MG63 (cell line): ENCODE measurements at regions not wholly inside any gene's neighbourhood (a gene's known extent, or its start where the extent isn't known, plus 50 kb on each side); places are given as distances from the start of the nearest gene placed in this dataset.
A peak's percentile ranks its signal among the peaks of the same experiment; 100 is the strongest.
"Not testable (repeated sequence)": the region's sequence is repeated elsewhere in the genome, so short reads cannot be mapped to it uniquely, and the experiment has no call there.

Experiments
- DNase-seq: peaks from one replicate; pipeline ENCODE4 v3.0.0-alpha.2; 2020
- H3K27me3 ChIP-seq: fragments of 250-450 bp; sonication (Bioruptor Pico); 2 replicates; pipeline ENCODE4 v1.5.1; 2020; ENCODE audit warnings: mild to moderate bottlenecking, moderate library complexity
- H3K36me3 ChIP-seq: fragments of 250-450 bp; sonication (Bioruptor Pico); 2 replicates; pipeline ENCODE4 v1.5.1; 2020; ENCODE audit warnings: mild to moderate bottlenecking, moderate library complexity
- H3K4me3 ChIP-seq: fragments of 250-450 bp; sonication (Bioruptor Pico); 2 replicates; pipeline ENCODE4 v1.5.1; 2020; ENCODE audit warnings: mild to moderate bottlenecking, moderate library complexity
- H3K9me3 ChIP-seq: fragments of 250-450 bp; sonication (Bioruptor Pico); 2 replicates; pipeline ENCODE4 v1.5.1; 2020; ENCODE audit warnings: mild to moderate bottlenecking, moderate library complexity

- Histone ChIP-seq H3K9me3 (no peaks in the 10 kb centered on the region), H3K36me3 (no peaks in the 10 kb centered on the region), H3K4me3 (no peak overlapping the region), H3K27me3 (no peaks in the 10 kb centered on the region)
- no peak for DNase-seq
Measured at GRCh38 chr4:33882246-33882990, 2361.9 kb downstream of the ARAP2 start.

- Histone ChIP-seq H3K9me3 (no peaks in the 10 kb centered on the region), H3K4me3 (no peak overlapping the region), H3K36me3 (no peaks in the 10 kb centered on the region), H3K27me3 (no peaks in the 10 kb centered on the region)
- DNase-seq = no peak
Measured at GRCh38 chr4:33883111-33883510, 2361.2 kb downstream of the ARAP2 start.

GRCh38 chr4:33886356-33886755, 2358.0 kb downstream of the ARAP2 start:
- Histone ChIP-seq H3K4me3 (no peak overlapping the region), H3K9me3 (no peaks in the 10 kb centered on the region), H3K27me3 (no peaks in the 10 kb centered on the region), H3K36me3 (no peaks in the 10 kb centered on the region)
- no peak for DNase-seq

GRCh38 chr4:33890841-33891240, 2353.5 kb downstream of the ARAP2 start:
- Histone ChIP-seq H3K36me3 (no peaks in the 10 kb centered on the region), H3K9me3 (no peaks in the 10 kb centered on the region), H3K4me3 (no peak overlapping the region), H3K27me3 (no peaks in the 10 kb centered on the region)
- no peak for DNase-seq

- Histone ChIP-seq H3K9me3 (no peaks in the 10 kb centered on the region), H3K27me3 (no peaks in the 10 kb centered on the region), H3K4me3 (no peak overlapping the region), H3K36me3 (no peaks in the 10 kb centered on the region)
- DNase-seq = no peak
Measured at GRCh38 chr4:33911959-33912358, 2332.4 kb downstream of the ARAP2 start.

GRCh38 chr4:33914386-33914785, 2329.9 kb downstream of the ARAP2 start:
- Histone ChIP-seq H3K27me3 (no peaks in the 10 kb centered on the region), H3K9me3 (no peaks in the 10 kb centered on the region), H3K4me3 (no peak overlapping the region), H3K36me3 (no peaks in the 10 kb centered on the region)
- DNase-seq = no peak

- Histone ChIP-seq H3K27me3 (no peaks in the 10 kb centered on the region), H3K9me3 (no peaks in the 10 kb centered on the region), H3K36me3 (no peaks in the 10 kb centered on the region), H3K4me3 (no peak overlapping the region)
- DNase-seq = no peak
Measured at GRCh38 chr4:33923469-33923868, 2320.8 kb downstream of the ARAP2 start.

- DNase-seq = peak; percentile 3
- H3K9me3 ChIP-seq = no peaks in the 10 kb centered on the region
- H3K4me3 ChIP-seq = no peak overlapping the region
- no peaks in the 10 kb centered on the region for H3K27me3 ChIP-seq
- H3K36me3 ChIP-seq = no peaks in the 10 kb centered on the region
Measured at GRCh38 chr4:33924239-33924638, 2320.1 kb downstream of the ARAP2 start.

- H3K36me3 ChIP-seq = no peaks in the 10 kb centered on the region
- H3K9me3 ChIP-seq = no peaks in the 10 kb centered on the region
- no peak overlapping the region for H3K4me3 ChIP-seq
- no peaks in the 10 kb centered on the region for H3K27me3 ChIP-seq
- no peak for DNase-seq
Measured at GRCh38 chr4:33924811-33925210, 2319.5 kb downstream of the ARAP2 start.

- H3K4me3 ChIP-seq = no peak overlapping the region
- no peak for DNase-seq
Measured at GRCh38 chr4:33930497-33930896, 2313.8 kb downstream of the ARAP2 start.

GRCh38 chr4:33931026-33931425, 2313.3 kb downstream of the ARAP2 start:
- Histone ChIP-seq H3K36me3 (no peaks in the 10 kb centered on the region), H3K9me3 (no peaks in the 10 kb centered on the region), H3K4me3 (no peak overlapping the region), H3K27me3 (no peaks in the 10 kb centered on the region)
- no peak for DNase-seq

More at GRCh38 chr4:33930497-33930896, 2313.8 kb downstream of the ARAP2 start:
- no peaks in the 10 kb centered on the region for H3K27me3 ChIP-seq
- no peaks in the 10 kb centered on the region for H3K36me3 ChIP-seq
- no peaks in the 10 kb centered on the region for H3K9me3 ChIP-seq

GRCh38 chr4:33940281-33940680, 2304.0 kb downstream of the ARAP2 start:
- H3K36me3 ChIP-seq = no peaks in the 10 kb centered on the region
- H3K4me3 ChIP-seq = no peak overlapping the region
- H3K27me3 ChIP-seq = no peaks in the 10 kb centered on the region
- H3K9me3 ChIP-seq = no peaks in the 10 kb centered on the region
- DNase-seq = no peak

GRCh38 chr4:33941854-33942253, 2302.5 kb downstream of the ARAP2 start:
- H3K4me3 ChIP-seq = no peak overlapping the region
- no peak for DNase-seq
- no peaks in the 10 kb centered on the region for H3K27me3 ChIP-seq
- H3K36me3 ChIP-seq = no peaks in the 10 kb centered on the region
- no peaks in the 10 kb centered on the region for H3K9me3 ChIP-seq

- Histone ChIP-seq H3K9me3 (no peaks in the 10 kb centered on the region), H3K36me3 (no peaks in the 10 kb centered on the region), H3K27me3 (no peaks in the 10 kb centered on the region), H3K4me3 (no peak overlapping the region)
- DNase-seq = no peak
Measured at GRCh38 chr4:33948921-33949320, 2295.4 kb downstream of the ARAP2 start.

- DNase-seq, H3K27me3 ChIP-seq: not testable (repeated sequence)
Measured at GRCh38 chr4:33953848-33954247, 2290.5 kb downstream of the ARAP2 start.

GRCh38 chr4:33954759-33955158, 2289.6 kb downstream of the ARAP2 start:
- H3K9me3 ChIP-seq = no peaks in the 10 kb centered on the region
- no peak for DNase-seq

More at GRCh38 chr4:33953848-33954247, 2290.5 kb downstream of the ARAP2 start:
- H3K9me3 ChIP-seq, H3K36me3 ChIP-seq, H3K4me3 ChIP-seq: not testable (repeated sequence)

GRCh38 chr4:33959519-33959918, 2284.8 kb downstream of the ARAP2 start:
- Histone ChIP-seq H3K9me3 (no peaks in the 10 kb centered on the region), H3K4me3 (no peak overlapping the region), H3K27me3 (no peaks in the 10 kb centered on the region), H3K36me3 (no peaks in the 10 kb centered on the region)
- DNase-seq = no peak

More at GRCh38 chr4:33954759-33955158, 2289.6 kb downstream of the ARAP2 start:
- H3K36me3 ChIP-seq = no peaks in the 10 kb centered on the region
- H3K4me3 ChIP-seq = no peak overlapping the region
- no peaks in the 10 kb centered on the region for H3K27me3 ChIP-seq

GRCh38 chr4:33961761-33962160, 2282.6 kb downstream of the ARAP2 start:
- Histone ChIP-seq H3K36me3 (no peaks in the 10 kb centered on the region), H3K4me3 (no peak overlapping the region), H3K9me3 (no peaks in the 10 kb centered on the region), H3K27me3 (no peaks in the 10 kb centered on the region)
- DNase-seq = no peak
